ENCODE measurements at regions not wholly inside any gene's neighbourhood (a gene's known extent, or its start where the extent isn't known, plus 50 kb on each side); places are given as distances from the start of the nearest gene placed in this dataset.

GRCh38 chr9:88828018-88828417 lies 163.2 kb upstream of the S1PR3 start:
- no peak overlapping the region for H3K27ac ChIP-seq
- WGBS, 2 donors, result 51 to 53% methylated on average over 8 of the region's 8 CpGs
- H3K4me1 ChIP-seq, result no peaks in the 10 kb centered on the region
- no peaks in the 10 kb centered on the region for H3K9me3 ChIP-seq
- ATAC-seq, result no peak
- H3K4me3 ChIP-seq, result no peak overlapping the region
- TF ChIP-seq CTCF (IDR thresholded peaks at IDR 0.05) (no peak), POLR2A (IDR thresholded peaks at IDR 0.05) (no peak)
- intact Hi-C loops (cut with DNase I), result no loop called here
- DNase-seq, result no peak
- H3K36me3 ChIP-seq (replicated peaks in 1 of 2; ENCODE audit: insufficient read depth in 1 of 2, low read depth in 2 of 2), result no peaks in the 10 kb centered on the region
- H3K27me3 ChIP-seq, result no peaks in the 10 kb centered on the region

- WGBS, 2 donors, result 30 to 32% methylated on average over 4 of the region's 4 CpGs
- H3K27ac ChIP-seq, result no peak overlapping the region
- ATAC-seq, result peak; percentile 55
These were observed 162.7 kb upstream of the S1PR3 start for GRCh38 chr9:88828492-88828974.

GRCh38 chr9:88829276-88829675 lies 162.0 kb upstream of the S1PR3 start:
- ATAC-seq (no peak), DNase-seq (no peak)
- no peak for TF ChIP-seq POLR2A (IDR thresholded peaks at IDR 0.05)
- Histone ChIP-seq H3K27ac (no peak overlapping the region), H3K4me1 (no peaks in the 10 kb centered on the region), H3K27me3 (no peaks in the 10 kb centered on the region), H3K4me3 (no peak overlapping the region), H3K9me3 (no peaks in the 10 kb centered on the region), H3K36me3 (replicated peaks in 1 of 2; ENCODE audit: insufficient read depth in 1 of 2, low read depth in 2 of 2) (no peaks in the 10 kb centered on the region)
- WGBS, 2 donors, result 62 to 64% methylated on average over 6 of the region's 6 CpGs
- intact Hi-C loops (cut with DNase I), result no loop called here

More at GRCh38 chr9:88828492-88828974, 162.7 kb upstream of the S1PR3 start:
- Histone ChIP-seq H3K4me3 (no peak overlapping the region), H3K36me3 (replicated peaks in 1 of 2; ENCODE audit: insufficient read depth in 1 of 2, low read depth in 2 of 2) (no peaks in the 10 kb centered on the region), H3K27me3 (no peaks in the 10 kb centered on the region), H3K9me3 (no peaks in the 10 kb centered on the region), H3K4me1 (no peaks in the 10 kb centered on the region)
- DNase-seq, result peak in 1 of 4 donors; percentile 22
- intact Hi-C loops (cut with DNase I), result no loop called here
- no peak for TF ChIP-seq CTCF (IDR thresholded peaks at IDR 0.05)
- no peak for TF ChIP-seq POLR2A (IDR thresholded peaks at IDR 0.05)

GRCh38 chr9:88831713-88832407 lies 159.4 kb upstream of the S1PR3 start:
- no peak for DNase-seq
- Histone ChIP-seq H3K27me3 (no peaks in the 10 kb centered on the region), H3K27ac (no peak overlapping the region), H3K4me3 (no peak overlapping the region), H3K36me3 (replicated peaks in 1 of 2; ENCODE audit: insufficient read depth in 1 of 2, low read depth in 2 of 2) (no peaks in the 10 kb centered on the region), H3K4me1 (no peaks in the 10 kb centered on the region), H3K9me3 (no peaks in the 10 kb centered on the region)
- TF ChIP-seq POLR2A (IDR thresholded peaks at IDR 0.05) (no peak), CTCF (IDR thresholded peaks at IDR 0.05) (no peak)
- 50 to 73% methylated on average over 6 of the region's 6 CpGs for WGBS, 2 donors
- ATAC-seq, result no peak
- intact Hi-C loops (cut with DNase I), result no loop called here

GRCh38 chr9:88833946-88834345 lies 157.3 kb upstream of the S1PR3 start:
- Histone ChIP-seq H3K4me1 (no peaks in the 10 kb centered on the region), H3K9me3 (no peaks in the 10 kb centered on the region), H3K36me3 (replicated peaks in 1 of 2; ENCODE audit: insufficient read depth in 1 of 2, low read depth in 2 of 2) (no peaks in the 10 kb centered on the region), H3K4me3 (no peak overlapping the region), H3K27ac (no peak overlapping the region), H3K27me3 (no peaks in the 10 kb centered on the region)
- WGBS, 2 donors, result 50 to 61% methylated on average over 1 of the region's 1 CpG
- no peak for TF ChIP-seq POLR2A (IDR thresholded peaks at IDR 0.05)
- no peak for TF ChIP-seq CTCF (IDR thresholded peaks at IDR 0.05)
- ATAC-seq (no peak), DNase-seq (no peak)
- intact Hi-C loops (cut with DNase I), result no loop called here

All from body of pancreas (tissue), 4 donors.